Neuron (in vitro differentiated cells): ENCODE measurements at regions not wholly inside any gene's neighbourhood (a gene's known extent, or its start where the extent isn't known, plus 50 kb on each side); places are given as distances from the start of the nearest gene placed in this dataset.

ENCODE experiments used
- H2AFZ ChIP-seq: one replicate; pipeline ENCODE4 v1.6.1; 2013; ENCODE audit warnings: low read depth, mild to moderate bottlenecking, inconsistent platforms, low read length, moderate library complexity
- H3K27me3 ChIP-seq: one replicate; pipeline ENCODE4 v1.6.1; 2013; ENCODE audit warnings: low read length; ENCODE audit not compliant: insufficient read depth
- H3K36me3 ChIP-seq: one replicate; pipeline ENCODE4 v1.6.1; 2013; ENCODE audit warnings: low read length; ENCODE audit not compliant: insufficient read depth
- H3K4me1 ChIP-seq: one replicate; pipeline ENCODE4 v1.6.1; 2013; ENCODE audit warnings: low read length; ENCODE audit not compliant: insufficient read depth
- H3K4me3 ChIP-seq: 2 replicates; pipeline ENCODE4 v1.5.1; 2013; ENCODE audit warnings: mild to moderate bottlenecking, low read length, moderate library complexity
- H3K9me3 ChIP-seq: one replicate; pipeline ENCODE4 v1.6.1; 2013; ENCODE audit warnings: low read length

- no peaks in the 10 kb centered on the region for H3K9me3 ChIP-seq
- no peak overlapping the region for H2AFZ ChIP-seq
- H3K4me1 ChIP-seq: no peaks in the 10 kb centered on the region
- H3K27me3 ChIP-seq: no peaks in the 10 kb centered on the region
- H3K36me3 ChIP-seq: no peaks in the 10 kb centered on the region
- no peak overlapping the region for H3K4me3 ChIP-seq
Measured at GRCh38 chr17:5672815-5673430, 88.6 kb upstream of the NLRP1 start.

- Histone ChIP-seq H3K4me1 (no peaks in the 10 kb centered on the region), H3K27me3 (no peaks in the 10 kb centered on the region), H2AFZ (no peak overlapping the region), H3K4me3 (no peak overlapping the region), H3K36me3 (no peaks in the 10 kb centered on the region), H3K9me3 (no peaks in the 10 kb centered on the region)
Measured at GRCh38 chr17:5675625-5676421, 91.5 kb upstream of the NLRP1 start.

- Histone ChIP-seq H3K4me3 (no peak overlapping the region), H3K4me1 (no peaks in the 10 kb centered on the region), H3K36me3 (no peaks in the 10 kb centered on the region), H3K27me3 (no peaks in the 10 kb centered on the region), H3K9me3 (no peaks in the 10 kb centered on the region), H2AFZ (no peak overlapping the region)
Measured at GRCh38 chr17:5677620-5678019, 93.3 kb upstream of the NLRP1 start.

GRCh38 chr17:5678171-5678570 is 93.9 kb upstream of the NLRP1 start:
- Histone ChIP-seq H2AFZ (no peak overlapping the region), H3K4me1 (no peaks in the 10 kb centered on the region), H3K9me3 (no peaks in the 10 kb centered on the region), H3K4me3 (no peak overlapping the region), H3K36me3 (no peaks in the 10 kb centered on the region), H3K27me3 (no peaks in the 10 kb centered on the region)

GRCh38 chr17:5680766-5681165 is 96.5 kb upstream of the NLRP1 start:
- H3K27me3 ChIP-seq: no peaks in the 10 kb centered on the region
- no peak overlapping the region for H2AFZ ChIP-seq
- H3K4me3 ChIP-seq: no peak overlapping the region
- H3K4me1 ChIP-seq: no peaks in the 10 kb centered on the region
- H3K9me3 ChIP-seq: no peaks in the 10 kb centered on the region
- no peaks in the 10 kb centered on the region for H3K36me3 ChIP-seq

- no peaks in the 10 kb centered on the region for H3K4me1 ChIP-seq
- no peak overlapping the region for H2AFZ ChIP-seq
- H3K36me3 ChIP-seq: no peaks in the 10 kb centered on the region
- no peak overlapping the region for H3K4me3 ChIP-seq
- no peaks in the 10 kb centered on the region for H3K9me3 ChIP-seq
- H3K27me3 ChIP-seq: no peaks in the 10 kb centered on the region
Measured at GRCh38 chr17:5683241-5683640, 98.9 kb upstream of the NLRP1 start.

- H3K27me3 ChIP-seq: no peaks in the 10 kb centered on the region
- H3K4me3 ChIP-seq: no peak overlapping the region
- no peaks in the 10 kb centered on the region for H3K9me3 ChIP-seq
- H3K4me1 ChIP-seq: no peaks in the 10 kb centered on the region
- H3K36me3 ChIP-seq: no peaks in the 10 kb centered on the region
- H2AFZ ChIP-seq: no peak overlapping the region
Measured at GRCh38 chr17:5686074-5686635, 101.8 kb upstream of the NLRP1 start.

GRCh38 chr17:5687646-5688045 is 103.3 kb upstream of the NLRP1 start:
- no peak overlapping the region for H3K4me3 ChIP-seq
- no peaks in the 10 kb centered on the region for H3K4me1 ChIP-seq
- no peaks in the 10 kb centered on the region for H3K36me3 ChIP-seq
- no peaks in the 10 kb centered on the region for H3K9me3 ChIP-seq
- no peak overlapping the region for H2AFZ ChIP-seq
- H3K27me3 ChIP-seq: no peaks in the 10 kb centered on the region

GRCh38 chr17:5693821-5694220 is 109.5 kb upstream of the NLRP1 start:
- Histone ChIP-seq H3K4me3 (no peak overlapping the region), H2AFZ (no peak overlapping the region), H3K9me3 (no peaks in the 10 kb centered on the region), H3K36me3 (no peaks in the 10 kb centered on the region), H3K27me3 (no peaks in the 10 kb centered on the region), H3K4me1 (no peaks in the 10 kb centered on the region)

GRCh38 chr17:5694551-5694950 is 110.2 kb upstream of the NLRP1 start:
- no peak overlapping the region for H3K4me3 ChIP-seq
- H3K4me1 ChIP-seq: no peaks in the 10 kb centered on the region
- no peaks in the 10 kb centered on the region for H3K36me3 ChIP-seq
- H3K27me3 ChIP-seq: no peaks in the 10 kb centered on the region
- H2AFZ ChIP-seq: no peak overlapping the region
- no peaks in the 10 kb centered on the region for H3K9me3 ChIP-seq

GRCh38 chr17:5695480-5695879 is 111.2 kb upstream of the NLRP1 start:
- H3K36me3 ChIP-seq: no peaks in the 10 kb centered on the region
- no peak overlapping the region for H3K4me3 ChIP-seq
- H3K4me1 ChIP-seq: peaks cover 3% of the 10 kb centered on the region
- no peak overlapping the region for H2AFZ ChIP-seq
- no peaks in the 10 kb centered on the region for H3K9me3 ChIP-seq
- H3K27me3 ChIP-seq: no peaks in the 10 kb centered on the region

GRCh38 chr17:5698959-5699358 is 114.7 kb upstream of the NLRP1 start:
- Histone ChIP-seq H3K4me3 (no peak overlapping the region), H3K27me3 (no peaks in the 10 kb centered on the region), H2AFZ (no peak overlapping the region), H3K4me1 (peaks cover 3% of the 10 kb centered on the region), H3K36me3 (no peaks in the 10 kb centered on the region), H3K9me3 (no peaks in the 10 kb centered on the region)

GRCh38 chr17:5699814-5700213 is 115.5 kb upstream of the NLRP1 start:
- peaks cover 3% of the 10 kb centered on the region for H3K4me1 ChIP-seq
- no peak overlapping the region for H2AFZ ChIP-seq
- no peaks in the 10 kb centered on the region for H3K27me3 ChIP-seq
- H3K9me3 ChIP-seq: no peaks in the 10 kb centered on the region
- no peaks in the 10 kb centered on the region for H3K36me3 ChIP-seq
- no peak overlapping the region for H3K4me3 ChIP-seq
